NK-92 treated with Interleukin-12 subunit alpha and Interleukin-12 subunit beta, amount 100 ng/mL, for 24 hours (cell line): ENCODE measurements at regions not wholly inside any gene's neighbourhood (a gene's known extent, or its start where the extent isn't known, plus 50 kb on each side); places are given as distances from the start of the nearest gene placed in this dataset.
"Not testable (repeated sequence)": the region's sequence is repeated elsewhere in the genome, so short reads cannot be mapped to it uniquely, and the experiment has no call there.

Experiments used
- DNase-seq: peaks from one replicate; lab custom pipeline; 2025; lab: John Stamatoyannopoulos, UW

DNA sequence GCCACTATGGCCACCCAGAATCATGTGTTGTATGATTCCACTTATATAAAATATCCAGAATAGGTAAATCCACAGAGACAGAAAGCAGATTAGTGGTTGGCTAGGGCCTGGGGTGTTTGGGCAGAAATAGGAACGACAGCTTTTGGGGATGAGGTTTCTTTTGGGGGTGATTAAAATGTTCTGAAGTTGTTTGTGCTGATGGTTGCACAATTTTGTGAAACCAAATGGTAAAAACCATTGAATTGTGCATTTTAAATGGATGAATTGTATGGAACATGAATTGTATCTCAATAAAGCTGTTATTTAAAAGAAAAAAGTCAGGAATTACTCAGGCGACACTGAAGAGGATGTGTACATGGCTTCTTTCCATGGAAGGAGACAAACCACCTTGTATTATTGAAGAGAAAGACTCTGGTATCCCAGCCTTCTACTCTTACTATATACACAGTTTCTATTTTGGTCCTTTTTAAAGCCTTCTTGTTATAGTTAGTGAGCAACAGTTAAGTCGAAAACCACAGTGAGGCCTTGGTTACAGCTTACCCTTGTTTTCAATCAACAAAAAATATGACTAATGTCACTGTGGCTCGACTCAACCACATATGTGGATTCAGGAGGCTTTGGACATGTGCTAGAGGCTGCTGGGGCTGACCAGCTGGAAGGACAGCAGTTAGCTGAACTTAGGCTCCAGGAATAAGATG is 57.1 kb upstream of the KMT2E start:
- DNase-seq = peak; percentile 65

DNA sequence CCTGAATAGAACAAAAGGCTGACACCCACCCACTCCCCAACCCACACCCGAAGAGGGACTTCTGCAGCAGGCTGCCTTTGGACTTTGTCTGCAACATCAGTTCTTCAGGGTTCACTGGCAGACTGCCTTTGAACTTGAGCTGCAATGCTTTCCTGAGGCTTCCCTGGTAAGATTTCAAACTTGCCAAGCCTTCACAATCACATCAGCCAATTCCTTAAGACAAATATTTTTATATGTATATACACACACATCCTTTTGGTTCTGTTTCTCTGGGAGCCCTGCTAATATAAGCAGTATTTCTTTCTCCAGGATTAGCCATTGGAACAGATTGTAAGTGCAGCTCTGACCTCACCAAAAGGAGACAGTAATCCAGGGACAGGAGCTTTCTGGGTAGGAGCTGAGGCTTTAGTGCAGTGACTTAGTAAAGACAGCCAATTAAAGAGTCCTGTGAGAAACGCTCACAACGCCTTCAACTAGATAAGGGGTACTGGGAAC is 55.6 kb upstream of the KMT2E start:
- DNase-seq = no peak

DNA sequence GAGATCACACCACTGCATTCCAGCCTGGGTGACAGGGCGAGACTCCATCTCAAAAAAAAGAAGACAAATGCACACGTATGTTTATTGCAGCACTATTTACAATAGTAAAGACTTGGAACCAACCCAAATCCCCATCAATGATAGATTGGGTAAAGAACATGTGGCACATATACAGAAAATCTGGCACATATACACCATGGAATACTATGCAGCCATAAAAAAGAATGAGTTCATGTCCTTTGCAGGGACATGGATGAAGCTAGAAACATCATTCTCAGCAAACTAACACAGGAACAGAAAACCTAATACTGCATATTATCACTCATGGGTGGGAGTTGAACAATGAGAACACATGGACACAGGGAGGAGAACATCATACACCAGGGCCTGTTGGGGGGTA is 54.5 kb upstream of the KMT2E start:
- not testable (repeated sequence) for DNase-seq

DNA sequence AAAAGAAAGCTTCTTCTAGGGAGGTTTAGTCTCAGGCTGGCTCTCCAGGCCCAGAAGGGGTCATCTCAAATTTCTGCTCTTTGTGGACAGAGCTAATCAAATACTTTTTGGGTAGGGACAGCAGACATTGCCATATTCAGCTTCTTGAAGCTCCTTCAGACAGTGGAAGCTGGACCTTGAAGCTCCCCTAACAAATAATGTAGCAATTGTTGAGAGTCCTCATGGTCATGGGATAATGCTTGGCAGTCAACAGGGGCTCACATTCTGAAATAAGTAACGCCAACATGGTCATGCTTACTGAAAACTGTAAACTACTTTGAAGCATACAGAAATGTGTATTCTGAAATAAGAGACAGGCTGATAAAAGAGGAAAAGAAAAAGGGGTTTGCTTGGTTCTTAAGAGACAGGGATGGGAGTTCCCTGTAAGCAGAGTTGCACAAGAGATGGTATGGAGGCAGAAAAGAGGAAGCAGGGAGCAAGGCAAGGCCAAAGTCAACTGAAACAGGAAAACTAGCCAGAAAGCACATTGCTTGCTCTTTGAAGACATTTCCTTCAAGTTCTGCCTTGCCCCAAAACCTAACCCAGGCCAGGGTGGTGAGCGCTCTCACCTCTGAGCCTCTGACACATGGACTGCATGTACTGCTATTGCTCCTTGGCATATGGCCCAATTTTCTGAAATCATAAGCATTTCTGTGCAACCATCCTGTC is 53.1 kb upstream of the KMT2E start:
- no peak for DNase-seq

DNA sequence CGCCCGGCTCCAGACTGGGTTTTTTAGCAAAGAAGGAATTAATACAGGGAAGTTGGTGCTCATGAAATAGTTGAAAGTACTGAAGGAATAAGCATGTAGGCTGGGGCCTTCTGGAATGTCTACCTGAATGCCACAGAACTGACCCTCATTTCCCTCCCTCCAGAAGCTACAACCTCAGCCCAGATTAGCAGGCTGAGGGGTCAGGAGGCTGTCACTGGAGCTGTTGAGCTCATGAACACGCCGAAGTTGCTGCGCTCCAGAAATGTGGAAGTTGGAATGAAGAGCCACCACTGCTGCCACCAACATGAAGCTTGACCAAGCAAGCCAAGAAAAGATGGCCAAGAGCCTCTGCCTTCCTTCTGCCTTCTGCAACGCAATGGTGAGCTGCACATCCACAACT is 52.2 kb upstream of the KMT2E start:
- DNase-seq = no peak

DNA sequence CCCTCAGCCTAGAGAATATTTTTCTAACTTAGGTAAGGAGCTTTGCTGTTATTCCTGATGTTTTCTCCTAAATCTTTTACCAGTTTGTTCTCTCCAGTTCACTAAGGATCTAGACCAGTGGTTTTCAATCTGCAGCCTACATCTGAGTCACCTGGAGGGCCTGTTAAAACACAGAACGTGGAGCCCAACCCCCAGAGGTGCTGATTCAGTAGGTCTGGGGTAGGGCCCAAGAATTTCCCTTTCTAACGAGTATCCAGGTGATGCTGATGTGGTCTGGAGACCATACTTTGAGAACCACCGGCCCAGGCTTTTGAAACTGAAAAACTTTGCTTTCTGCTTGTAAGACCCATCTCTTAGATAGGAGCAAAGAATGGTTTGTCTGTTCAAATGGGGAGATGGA is 51.2 kb upstream of the KMT2E start:
- peak; percentile 49 for DNase-seq

DNA sequence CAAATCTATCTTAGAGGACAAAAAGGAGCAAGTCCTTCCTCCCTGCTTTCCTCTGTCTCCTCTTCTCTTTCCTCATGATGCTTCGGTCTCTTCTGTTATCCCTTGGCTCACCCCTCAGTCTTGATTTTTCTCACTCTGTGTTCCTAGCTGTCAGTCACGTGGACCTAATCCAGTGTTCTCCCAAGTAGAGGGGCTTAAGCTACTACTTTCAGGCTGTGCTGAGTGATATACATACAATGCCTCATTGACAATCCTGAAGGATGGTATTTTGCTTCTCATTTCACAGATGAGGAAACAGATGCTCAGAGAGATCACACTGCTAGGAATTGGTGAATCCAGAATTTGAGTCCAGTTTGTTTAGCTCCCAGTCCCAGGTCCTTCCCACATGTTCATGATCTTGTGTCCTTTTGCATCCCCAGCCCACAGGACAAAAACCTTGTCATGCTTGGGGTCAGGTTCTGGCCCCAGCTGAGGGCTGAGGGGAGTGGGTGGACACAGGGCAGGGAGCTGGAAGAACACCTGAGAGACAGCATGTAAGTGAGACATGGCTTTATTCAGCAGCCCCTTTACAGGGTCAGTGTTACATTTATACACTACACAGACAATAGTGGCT is 50.5 kb upstream of the KMT2E start:
- DNase-seq = no peak

DNA sequence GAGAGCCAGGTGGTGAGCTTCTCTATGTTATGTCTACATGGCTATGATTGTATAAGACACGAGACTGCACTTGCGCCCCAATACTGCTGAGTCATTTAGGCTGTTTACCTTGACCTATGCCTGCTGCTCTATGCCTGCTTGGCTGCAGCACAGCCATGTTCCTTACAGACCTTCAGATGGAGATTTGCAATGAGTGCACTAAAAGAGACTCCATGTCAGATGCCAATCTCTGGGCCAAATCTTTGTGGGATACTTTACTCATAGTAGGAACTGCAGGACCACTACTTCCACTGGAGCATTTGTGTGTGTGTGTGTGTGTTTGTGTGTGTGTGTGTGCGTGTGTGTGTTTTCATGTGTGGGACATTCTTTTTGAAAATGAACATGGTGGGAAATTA is 50.0 kb upstream of the KMT2E start:
- DNase-seq = no peak
